ENCODE measurements at regions not wholly inside any gene's neighbourhood (a gene's known extent, or its start where the extent isn't known, plus 50 kb on each side); places are given as distances from the start of the nearest gene placed in this dataset.
"Not testable (repeated sequence)": the region's sequence is repeated elsewhere in the genome, so short reads cannot be mapped to it uniquely, and the experiment has no call there.

DNA sequence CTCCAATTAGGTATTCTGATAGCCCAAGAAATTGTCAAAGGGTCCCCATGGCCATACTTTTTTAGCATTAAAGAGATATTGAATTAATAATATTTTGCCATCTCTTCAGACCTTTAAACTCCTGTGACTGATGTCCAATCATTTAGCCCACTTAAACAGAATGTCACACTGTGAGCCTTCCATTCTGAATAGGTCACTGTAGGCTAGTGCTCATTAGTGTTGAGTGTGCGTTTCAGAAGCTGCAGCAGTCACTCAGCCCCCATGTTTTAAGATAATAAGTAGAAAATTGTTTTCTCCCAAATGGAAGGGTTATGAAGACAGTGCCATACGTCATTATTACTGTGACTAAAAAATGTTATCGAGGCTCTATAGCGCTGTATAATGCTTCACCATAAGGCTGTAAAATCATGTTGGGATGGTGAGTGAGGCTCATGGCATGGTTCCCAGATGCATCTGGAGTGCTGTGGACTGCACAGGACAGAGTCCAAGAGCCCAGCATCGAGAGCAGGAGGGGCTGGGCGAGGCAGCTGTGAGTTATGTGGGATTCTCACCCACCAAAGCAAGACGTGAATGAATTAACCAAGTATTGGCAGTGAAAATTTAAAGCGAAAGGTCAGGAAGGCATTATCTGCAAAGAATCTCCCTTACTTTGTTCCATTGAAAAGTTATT is 2112.9 kb upstream of the WWC1 start:
- no peak for DNase-seq

DNA sequence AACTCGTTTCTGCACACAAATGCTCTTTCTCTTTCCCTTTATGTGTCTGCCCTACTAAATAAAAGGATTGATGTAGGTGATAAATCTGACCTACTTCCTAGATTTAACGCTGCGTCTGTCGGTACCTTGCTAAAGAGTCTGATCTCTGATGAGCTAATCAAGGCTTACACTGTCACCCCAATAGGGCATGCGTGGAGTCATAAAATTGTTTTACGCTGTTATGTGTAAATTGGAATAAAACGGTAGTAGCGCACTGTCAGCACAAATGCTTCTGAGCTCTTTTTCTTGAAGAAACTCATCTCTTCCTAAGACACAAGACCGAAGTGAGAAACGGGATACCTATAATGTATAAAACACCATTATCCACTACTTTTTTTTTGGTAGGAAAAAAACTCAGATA is 2106.3 kb upstream of the WWC1 start:
- DNase-seq, result no peak

DNA sequence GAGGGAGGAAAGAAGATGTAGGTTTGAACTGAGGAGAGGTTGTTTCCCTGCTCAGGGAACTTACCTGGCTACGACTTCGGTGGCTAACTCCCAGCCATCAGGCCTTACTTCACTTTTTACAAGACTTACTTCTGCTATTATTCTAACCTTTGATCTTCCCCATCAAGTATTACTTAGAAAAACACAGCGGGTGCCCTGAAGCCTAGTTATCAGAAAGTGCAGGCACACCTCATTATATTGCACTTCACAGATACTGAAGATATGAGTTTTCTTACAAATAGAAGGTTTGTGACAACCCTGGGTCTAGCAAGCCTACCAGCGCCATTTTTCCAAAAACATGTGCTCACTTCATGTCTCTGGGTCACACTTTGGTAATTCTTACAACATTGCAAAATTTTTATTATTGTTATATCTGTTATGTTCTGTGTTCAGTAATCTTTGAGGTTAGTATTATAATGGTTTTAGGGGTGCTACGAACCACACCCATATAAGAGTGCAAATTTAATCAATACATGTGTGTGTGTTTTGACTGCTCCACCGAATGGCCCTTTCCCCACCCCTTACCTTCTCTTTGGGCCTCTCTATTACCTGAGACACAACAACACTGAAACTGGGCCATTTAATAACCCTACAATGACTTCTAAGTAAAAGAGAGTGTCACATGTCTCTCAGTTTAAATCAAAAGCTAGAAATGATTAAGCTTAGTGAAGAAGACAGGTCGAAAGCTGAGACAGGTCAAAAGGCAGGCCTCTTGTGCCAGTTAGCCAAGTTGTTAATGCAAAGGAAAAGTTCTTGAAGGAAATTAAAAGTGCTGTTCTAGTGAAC is 2102.7 kb upstream of the WWC1 start:
- DNase-seq, result no peak

DNA sequence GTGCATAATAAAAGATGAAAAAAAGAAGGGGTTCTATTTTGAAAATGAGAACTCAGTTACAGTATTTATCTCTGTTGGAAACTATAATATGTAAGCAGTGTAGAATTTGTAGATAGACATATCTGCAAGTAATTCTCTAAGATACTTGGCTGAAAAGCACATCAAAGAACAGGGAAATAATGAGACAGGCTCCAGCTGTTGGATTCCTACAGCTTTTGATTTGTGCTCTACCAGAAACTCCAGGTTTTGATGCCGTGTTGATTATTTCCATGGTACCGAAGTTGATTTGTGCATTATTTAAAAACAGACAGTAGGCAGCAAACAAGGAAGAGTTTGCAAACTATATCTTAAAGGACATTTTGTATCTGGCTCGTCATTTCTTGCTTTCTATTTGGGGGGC is 2098.7 kb upstream of the WWC1 start:
- DNase-seq, result no peak

- DNase-seq, result no peak
These were observed 2095.5 kb upstream of the WWC1 start for GRCh38 chr5:166195981-166196380.

DNA sequence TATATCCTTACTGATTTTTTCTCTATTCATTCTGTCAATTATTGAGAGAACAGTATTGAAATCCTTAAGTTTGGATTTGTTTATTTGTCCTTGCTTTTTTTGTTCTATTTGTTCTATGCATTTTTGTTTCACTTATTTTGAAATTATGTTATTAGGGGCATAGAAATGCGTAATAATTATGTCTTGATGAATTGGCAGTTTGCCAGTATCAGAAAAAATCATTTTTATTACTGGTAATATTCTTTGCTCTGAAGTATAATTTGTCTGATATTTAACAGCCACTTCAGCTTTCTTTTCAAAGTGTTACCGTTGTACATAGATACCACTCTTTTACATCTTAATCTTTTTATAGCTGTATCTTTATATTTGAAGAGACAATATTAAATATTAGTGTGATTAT is 2090.9 kb upstream of the WWC1 start:
- DNase-seq, result no peak

DNA sequence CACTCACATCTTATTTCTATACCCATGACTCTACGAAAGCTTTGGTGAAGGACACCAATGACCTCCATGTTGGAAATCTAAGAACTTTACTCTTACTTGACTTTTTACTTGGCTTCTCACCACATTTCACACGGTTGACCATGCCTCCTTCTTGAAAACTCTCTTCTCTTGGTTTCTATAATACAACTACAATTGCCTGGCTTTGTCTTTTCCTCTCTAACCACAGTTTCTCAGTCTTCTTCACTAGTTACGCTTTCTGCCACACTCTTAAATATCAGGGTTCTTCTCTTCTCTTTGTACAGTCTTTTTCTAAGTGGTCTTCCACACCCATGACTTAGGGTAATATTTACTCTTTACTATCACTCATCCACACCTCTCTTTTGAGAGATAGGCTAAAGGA is 2079.8 kb upstream of the WWC1 start:
- no peak for DNase-seq

DNA sequence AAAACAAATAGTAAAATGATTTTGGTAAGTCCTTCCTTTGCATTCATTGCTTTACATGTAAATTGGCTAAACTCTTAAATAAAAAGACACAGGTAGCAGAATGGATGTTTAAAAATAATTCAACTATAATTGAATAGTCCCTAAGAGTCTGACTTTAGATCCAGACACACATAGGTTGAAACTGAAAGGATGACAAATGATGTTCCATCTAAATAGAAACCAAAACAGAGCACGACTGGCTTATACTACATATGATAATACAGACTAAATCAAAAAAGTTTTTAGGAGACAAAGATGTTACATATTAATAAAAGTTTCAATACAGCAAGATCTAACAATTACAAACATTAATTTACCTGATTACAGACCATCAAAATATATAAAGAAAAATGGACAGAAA is 2055.1 kb upstream of the WWC1 start:
- no peak for DNase-seq

DNA sequence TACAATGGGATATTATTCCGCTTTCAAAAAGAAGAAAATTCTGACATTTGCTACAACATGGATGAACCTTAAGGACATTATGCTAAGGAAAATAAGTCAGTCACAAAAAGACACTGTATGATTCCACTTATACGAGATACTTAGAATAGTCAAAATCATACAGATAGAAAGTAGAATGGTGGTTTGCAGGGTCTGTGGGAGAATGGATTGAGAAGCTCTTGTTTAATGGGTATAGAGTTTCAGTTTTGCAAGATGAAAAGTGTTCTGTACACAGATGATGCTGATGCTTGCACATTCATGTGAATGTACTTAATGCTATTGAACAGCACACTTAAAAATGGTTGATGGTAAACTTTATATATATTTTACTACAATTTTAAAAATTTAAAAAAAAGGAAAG is 2050.7 kb upstream of the WWC1 start:
- no peak for DNase-seq

DNA sequence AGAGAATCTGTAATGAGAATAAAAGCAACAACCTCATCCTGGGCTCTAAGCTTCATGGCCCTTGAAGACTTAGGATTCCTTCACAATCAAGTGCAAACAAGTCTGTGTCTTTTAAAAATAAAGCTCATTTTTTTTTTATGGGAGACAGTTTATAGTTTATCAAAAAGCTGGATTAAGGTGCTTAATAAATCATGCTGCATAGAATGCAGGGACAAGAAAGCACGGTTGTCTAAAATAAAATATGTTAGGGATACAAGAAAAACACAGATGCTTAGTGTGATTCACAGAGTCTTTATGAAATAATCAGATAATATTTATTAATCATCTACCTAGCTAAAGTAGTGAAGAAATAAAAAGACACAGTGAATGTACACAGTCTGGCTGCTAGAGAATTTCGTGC is 2045.9 kb upstream of the WWC1 start:
- no peak for DNase-seq

DNA sequence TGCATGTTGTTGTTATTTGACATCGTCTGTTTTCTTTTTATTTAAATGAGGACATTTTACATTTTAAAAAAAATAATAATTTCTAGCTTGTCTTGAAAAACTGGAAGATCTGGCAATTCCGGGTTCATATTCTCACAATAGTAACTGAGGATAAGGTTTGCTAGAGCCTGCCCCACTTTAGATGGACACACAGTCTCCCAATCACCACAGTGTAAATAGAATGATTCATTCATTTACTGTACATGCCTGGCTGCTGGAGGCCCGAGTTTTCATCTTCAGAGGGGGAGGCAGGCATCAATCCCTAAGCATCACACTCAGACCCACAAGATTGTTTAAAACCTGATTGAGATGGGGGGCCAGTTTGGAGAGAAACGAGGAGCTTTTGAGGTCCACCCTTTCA is 2039.7 kb upstream of the WWC1 start:
- DNase-seq, result no peak

GRCh38 chr5:166257661-166258060 is 2033.8 kb upstream of the WWC1 start:
- DNase-seq, result no peak

DNA sequence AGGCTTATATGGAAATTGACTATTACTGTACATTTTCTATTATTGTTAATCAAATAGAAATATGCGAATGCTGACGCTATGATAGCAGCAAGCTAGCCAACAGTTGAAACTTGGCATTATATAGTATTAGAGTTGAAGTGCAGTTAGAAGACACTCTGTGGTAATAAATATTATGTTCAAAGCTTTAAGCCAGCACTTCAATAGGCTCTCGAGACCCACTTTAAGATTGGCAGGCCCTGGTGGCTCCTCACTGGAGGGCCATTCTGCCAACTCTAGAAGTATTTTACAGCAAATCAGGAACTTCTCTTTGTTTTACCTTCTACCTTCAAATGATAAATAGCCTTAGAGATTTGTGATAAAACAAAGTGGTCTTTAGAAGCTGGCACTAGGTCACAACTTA is 2029.0 kb upstream of the WWC1 start:
- DNase-seq, result no peak

DNA sequence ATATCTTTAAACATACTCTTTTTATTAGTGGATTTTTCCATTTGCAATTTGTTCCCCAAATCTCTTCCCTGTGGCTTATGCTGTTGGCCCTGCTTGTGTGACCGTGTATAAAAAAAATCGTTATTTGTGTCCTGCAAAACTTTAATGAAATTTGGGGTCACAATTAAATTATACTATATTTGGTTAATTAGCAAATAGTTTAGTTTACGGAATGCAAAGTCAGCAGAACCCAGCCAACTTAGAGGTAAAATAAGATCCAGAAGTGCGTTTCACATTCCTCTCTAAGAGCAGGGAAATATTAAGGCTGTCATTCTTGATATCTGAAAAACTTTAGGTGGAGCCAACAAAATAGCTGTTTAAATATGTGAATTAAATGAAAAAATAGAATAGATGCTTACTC is 2023.5 kb upstream of the WWC1 start:
- no peak for DNase-seq

- DNase-seq, result no peak
These were observed 2020.7 kb upstream of the WWC1 start for GRCh38 chr5:166270712-166271111.

DNA sequence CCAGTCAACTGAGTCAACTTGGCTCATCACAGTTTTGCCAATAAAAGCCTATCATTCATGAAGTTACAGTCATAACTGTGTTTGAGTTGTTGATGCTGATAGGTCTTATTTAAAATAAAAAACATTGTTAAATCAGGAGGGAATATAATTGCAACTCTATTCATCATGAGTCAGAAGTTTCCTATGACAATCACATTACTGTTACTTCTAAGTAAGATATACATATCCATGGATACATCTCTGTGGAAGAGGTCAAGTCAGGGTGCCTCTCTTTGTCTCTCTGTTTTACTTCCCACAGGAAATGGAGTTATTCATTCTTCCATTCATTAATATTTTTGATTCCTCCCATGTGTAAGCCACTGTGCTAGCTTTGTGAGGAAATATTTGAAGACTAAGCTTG is 2015.4 kb upstream of the WWC1 start:
- no peak for DNase-seq

DNA sequence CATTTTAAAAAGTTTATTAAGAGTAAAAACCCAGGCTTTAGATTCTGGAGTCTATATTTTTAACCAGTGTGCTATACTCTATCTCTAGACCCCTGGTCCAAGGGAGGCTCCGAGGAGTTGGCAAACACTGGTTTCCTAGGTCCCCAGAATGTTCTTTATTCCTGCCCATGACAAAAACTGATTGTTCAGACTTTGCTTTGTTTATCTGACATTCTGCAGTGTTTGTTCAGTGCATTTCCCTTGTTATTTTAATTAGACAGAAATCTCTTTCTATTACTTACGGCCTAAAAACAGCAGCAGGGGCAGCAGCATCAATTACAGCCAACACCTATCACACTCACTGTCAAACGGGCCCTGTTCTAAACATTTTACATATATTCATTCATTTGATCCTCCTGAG is 2011.6 kb upstream of the WWC1 start:
- DNase-seq, result no peak

DNA sequence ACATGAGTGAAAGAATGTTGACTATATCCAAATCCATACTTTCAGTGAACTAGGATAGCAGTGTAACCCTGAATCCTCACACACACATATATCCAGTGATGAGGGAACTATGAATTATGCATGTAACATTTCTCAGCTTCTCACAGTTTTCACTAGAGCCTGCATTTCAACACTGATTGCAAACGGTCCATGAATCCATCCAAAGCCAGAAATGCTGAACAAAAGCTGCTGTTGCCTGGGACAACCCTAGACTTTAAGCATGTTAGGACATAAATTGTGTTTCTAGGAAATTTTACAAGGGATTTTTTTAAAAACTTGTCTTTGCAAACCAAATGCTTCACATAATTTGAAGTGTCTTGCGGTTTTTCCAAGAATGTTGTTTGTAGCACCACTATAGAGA is 2010.0 kb upstream of the WWC1 start:
- DNase-seq, result no peak

DNA sequence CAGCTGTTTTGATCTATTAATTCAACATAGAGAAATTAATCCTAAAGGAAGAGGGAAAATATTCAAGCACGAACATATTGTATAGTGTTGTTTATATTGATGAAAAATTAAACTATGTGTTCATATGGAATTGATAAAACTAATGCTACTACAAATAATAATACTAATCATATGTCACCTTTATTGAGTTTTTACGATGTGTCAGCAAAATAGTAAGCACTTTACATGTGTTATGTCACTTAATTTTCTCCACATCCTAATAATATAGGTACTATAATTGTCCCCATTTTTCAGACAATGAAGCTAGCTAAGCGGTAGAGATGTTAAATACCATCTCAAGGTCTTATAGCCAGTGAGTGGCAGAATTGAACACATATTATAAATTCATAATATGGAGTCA is 2008.5 kb upstream of the WWC1 start:
- DNase-seq, result no peak

DNA sequence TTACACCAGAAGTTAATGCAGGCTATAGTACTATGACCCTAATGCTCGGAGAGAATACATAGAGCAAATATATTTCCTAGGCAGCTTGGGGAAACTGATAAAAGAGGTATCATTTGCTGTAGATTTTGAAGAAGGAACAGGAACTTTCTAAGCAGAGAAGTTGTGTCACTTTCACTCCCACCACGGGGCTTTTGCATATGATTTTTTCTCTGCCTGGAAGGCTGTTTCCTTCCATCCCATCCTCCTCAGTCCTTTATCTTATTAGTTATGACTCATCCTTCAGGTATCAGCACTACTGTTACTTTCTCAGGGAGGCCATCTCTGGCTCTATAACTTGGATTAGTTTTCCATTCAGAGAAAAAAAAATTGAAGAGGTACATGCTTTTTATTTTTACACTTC is 2006.1 kb upstream of the WWC1 start:
- no peak for DNase-seq

DNA sequence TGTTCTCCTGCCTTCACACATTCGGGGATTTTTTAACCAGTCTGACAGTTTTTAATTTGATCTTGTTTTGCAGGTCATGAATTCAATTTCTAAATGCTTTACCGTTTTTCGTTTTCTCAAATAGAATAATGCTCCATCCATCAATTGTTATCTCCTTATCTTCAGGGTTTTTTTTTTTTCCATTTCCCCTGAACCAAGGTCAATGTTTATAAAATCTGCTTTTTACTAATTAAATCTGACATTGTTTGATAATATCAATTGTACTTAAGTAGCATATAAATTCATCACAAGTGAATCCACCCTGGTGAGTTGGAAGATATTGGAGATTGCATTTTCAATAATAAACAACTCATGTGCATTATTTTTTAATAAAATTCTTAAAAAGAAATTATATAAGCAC is 2004.6 kb upstream of the WWC1 start:
- no peak for DNase-seq

DNA sequence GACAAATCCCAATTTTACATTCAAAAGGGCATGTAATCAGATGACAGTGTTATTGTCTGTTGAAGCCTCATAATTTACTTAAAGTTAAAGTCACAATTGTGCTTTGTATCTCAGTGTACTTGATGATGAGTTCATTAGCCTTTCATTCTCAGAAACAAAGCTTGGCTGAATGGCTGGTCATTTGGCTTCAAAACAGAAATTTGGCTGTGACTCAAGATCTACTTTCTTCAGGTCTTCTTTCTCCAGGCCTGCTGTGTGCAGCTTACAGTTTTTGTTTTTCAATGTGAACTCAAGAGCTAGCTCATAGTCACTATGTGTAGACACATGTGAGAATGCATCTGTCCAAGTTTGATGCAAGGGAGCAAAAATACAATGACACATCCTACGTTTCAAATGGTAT is 2003.6 kb upstream of the WWC1 start:
- no peak for DNase-seq

DNA sequence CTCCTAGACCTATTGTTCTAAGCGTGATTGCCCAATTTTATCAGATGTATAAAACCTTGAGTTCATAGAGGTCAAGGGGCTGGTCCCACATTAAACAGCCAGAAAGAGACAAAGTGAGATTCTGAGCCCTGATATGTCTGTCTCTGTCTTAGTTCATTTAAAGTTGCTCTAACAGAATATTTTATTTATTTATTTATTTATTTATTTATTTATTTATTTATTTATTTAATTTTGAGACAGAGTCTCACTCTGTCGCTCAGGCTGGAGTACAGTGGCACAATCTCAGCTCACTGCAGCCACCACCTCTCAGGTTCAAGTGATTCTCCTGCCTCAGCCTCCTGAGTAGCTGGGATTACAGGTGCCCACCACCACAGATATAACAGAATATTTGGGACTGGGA is 1999.6 kb upstream of the WWC1 start:
- DNase-seq, result not testable (repeated sequence)

GRCh38 chr5:166293892-166294291 is 1997.6 kb upstream of the WWC1 start:
- no peak for DNase-seq

GRCh38 chr5:166302166-166302565 is 1989.3 kb upstream of the WWC1 start:
- no peak for DNase-seq
